HG03159 (cell line): ENCODE measurements at regions not wholly inside any gene's neighbourhood (a gene's known extent, or its start where the extent isn't known, plus 50 kb on each side); places are given as distances from the start of the nearest gene placed in this dataset.
"Not testable (repeated sequence)": the region's sequence is repeated elsewhere in the genome, so short reads cannot be mapped to it uniquely, and the experiment has no call there.

ENCODE experiments used
- ATAC-seq: cut with Tn5 transposase; IDR thresholded peaks from one replicate; pipeline ENCODE4 v1.9.1; 2021; ENCODE audit warnings: mild to moderate bottlenecking, moderate library complexity; ENCODE audit not compliant: unreplicated experiment

GRCh38 chrX:56125946-56126345 lies 106.2 kb upstream of the KLF8 start:
- no peak for ATAC-seq

DNA sequence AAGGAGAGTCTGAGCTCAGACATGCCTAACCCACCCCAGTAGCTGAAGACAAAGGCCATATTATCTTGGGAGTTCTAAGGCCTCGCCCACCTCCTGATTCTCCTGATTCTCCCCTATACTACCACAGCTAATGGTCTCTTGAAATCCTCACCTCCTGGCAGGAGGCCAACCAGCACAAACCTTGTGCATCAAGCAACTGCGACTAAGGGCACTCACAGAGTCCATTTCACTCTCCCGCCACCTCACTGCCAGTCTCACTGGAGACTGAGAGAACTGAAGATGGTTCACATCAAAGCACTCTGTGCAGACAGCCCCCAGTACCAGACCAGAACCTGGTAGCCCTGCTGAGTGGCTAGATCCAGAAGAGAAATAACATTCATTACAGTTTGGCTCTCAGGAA lies 102.1 kb upstream of the KLF8 start:
- ATAC-seq = no peak

DNA sequence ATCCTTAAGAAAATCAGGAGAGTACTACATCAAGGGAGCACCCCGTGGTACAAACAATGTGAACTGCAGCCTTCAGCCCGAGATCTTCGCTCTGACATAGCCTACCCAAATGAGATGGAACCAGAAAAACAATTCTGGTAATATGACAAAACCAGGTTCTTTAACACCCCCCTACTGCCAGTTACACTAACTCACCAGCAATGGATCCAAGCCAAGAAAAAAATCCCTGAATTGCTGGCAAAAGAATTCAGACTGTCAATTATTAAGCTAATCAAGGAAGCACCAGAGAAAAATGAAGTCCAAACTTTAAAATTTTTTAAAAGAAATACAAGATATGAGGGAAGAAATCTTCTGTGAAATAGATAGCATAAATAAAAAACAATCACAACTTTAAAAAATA lies 101.7 kb upstream of the KLF8 start:
- no peak for ATAC-seq

DNA sequence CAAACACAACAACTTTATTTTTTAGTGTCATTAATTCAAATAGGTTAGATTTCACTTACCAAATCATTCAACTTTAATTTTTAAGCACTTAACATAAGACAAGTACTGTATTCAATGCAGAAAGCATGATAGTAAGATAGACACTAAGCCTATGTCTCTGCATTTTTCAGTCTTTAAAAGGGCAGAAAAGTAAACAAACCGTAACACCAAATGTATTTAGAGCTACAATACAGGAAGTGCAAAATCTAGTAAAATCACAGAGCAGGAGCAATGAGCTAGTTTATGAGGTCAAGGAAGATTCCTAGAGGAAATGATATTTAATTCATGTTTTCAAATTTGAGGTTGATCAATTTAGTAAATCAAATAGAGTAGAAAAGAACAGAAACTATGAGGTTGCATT lies 68.0 kb upstream of the KLF8 start:
- ATAC-seq = not testable (repeated sequence)
